ENCODE measurements at regions not wholly inside any gene's neighbourhood (a gene's known extent, or its start where the extent isn't known, plus 50 kb on each side); places are given as distances from the start of the nearest gene placed in this dataset.

DNA sequence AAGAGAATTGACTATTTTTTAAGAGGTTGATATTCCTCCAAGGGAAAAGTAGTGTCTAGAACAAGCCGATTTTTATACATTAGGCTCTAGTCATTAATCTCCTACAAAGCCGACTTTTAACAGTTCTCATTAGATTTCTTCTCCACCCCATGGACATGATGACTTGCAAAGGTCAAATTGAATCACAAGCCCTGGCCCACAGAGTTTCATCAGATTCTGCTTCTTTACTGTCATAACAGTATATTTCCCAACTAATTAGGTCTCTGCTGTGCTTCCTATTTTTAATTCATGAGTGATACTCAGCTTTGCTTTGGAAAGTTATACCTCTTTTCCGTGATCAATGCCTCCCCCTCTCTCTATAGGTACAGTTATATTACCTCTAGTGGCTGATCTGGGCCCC is 90.6 kb upstream of the ADGRB3 start:
- TF ChIP-seq POLR2AphosphoS5 (IDR thresholded peaks at IDR 0.05), result no peak
- TF ChIP-seq, protein P1, sequence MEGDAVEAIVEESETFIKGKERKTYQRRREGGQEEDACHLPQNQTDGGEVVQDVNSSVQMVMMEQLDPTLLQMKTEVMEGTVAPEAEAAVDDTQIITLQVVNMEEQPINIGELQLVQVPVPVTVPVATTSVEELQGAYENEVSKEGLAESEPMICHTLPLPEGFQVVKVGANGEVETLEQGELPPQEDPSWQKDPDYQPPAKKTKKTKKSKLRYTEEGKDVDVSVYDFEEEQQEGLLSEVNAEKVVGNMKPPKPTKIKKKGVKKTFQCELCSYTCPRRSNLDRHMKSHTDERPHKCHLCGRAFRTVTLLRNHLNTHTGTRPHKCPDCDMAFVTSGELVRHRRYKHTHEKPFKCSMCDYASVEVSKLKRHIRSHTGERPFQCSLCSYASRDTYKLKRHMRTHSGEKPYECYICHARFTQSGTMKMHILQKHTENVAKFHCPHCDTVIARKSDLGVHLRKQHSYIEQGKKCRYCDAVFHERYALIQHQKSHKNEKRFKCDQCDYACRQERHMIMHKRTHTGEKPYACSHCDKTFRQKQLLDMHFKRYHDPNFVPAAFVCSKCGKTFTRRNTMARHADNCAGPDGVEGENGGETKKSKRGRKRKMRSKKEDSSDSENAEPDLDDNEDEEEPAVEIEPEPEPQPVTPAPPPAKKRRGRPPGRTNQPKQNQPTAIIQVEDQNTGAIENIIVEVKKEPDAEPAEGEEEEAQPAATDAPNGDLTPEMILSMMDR (IDR thresholded peaks at IDR 0.05), result no peak

Measured in prostate gland (tissue), 2 donors.